Lower lobe of right lung (tissue), 2 donors: ENCODE measurements at regions not wholly inside any gene's neighbourhood (a gene's known extent, or its start where the extent isn't known, plus 50 kb on each side); places are given as distances from the start of the nearest gene placed in this dataset.
A peak's percentile ranks its signal among the peaks of the same experiment; 100 is the strongest.

Source experiments
- ATAC-seq, 2 donors: fragments of 200-7000 bp; cut with Tn5 transposase; one replicate each; pipeline ENCODE4 v1.9.1; 2020 to 2022; ENCODE audit warnings: mild to moderate bottlenecking in 2 of 2, moderate library complexity in 2 of 2
- DNase-seq: peaks from one replicate; pipeline ENCODE4 v3.0.0-alpha.2; 2020
- H3K27ac ChIP-seq: fragments of 200-600 bp; one replicate; pipeline ENCODE4 v1.8.0; 2022
- H3K27me3 ChIP-seq: fragments of 200-600 bp; one replicate; pipeline ENCODE4 v1.8.0; 2022; ENCODE audit warnings: low read depth
- H3K36me3 ChIP-seq: fragments of 200-600 bp; one replicate; pipeline ENCODE4 v1.8.0; 2022; ENCODE audit warnings: mild to moderate bottlenecking
- H3K4me1 ChIP-seq: fragments of 200-600 bp; one replicate; pipeline ENCODE4 v1.8.0; 2022
- H3K4me3 ChIP-seq: fragments of 200-600 bp; one replicate; pipeline ENCODE4 v1.8.0; 2022; ENCODE audit warnings: mild to moderate bottlenecking
- H3K9me3 ChIP-seq: fragments of 200-600 bp; one replicate; pipeline ENCODE4 v1.8.0; 2022
- intact Hi-C: fragments of 100-400 bp; cut with DNase I; formaldehyde crosslinking; loops from one replicate; pipeline ENCODE4 v1.11.0; 2022
- TF ChIP-seq, protein P1 (sequence below): fragments of 200-600 bp; IDR thresholded peaks from one replicate; pipeline ENCODE4 v1.8.0; 2022; ENCODE audit warnings: antibody characterized with exemption, mild to moderate bottlenecking
- donor health status: DM: no; HTN: yes; CAD: no; lungs with severe emphysema.

DNA sequence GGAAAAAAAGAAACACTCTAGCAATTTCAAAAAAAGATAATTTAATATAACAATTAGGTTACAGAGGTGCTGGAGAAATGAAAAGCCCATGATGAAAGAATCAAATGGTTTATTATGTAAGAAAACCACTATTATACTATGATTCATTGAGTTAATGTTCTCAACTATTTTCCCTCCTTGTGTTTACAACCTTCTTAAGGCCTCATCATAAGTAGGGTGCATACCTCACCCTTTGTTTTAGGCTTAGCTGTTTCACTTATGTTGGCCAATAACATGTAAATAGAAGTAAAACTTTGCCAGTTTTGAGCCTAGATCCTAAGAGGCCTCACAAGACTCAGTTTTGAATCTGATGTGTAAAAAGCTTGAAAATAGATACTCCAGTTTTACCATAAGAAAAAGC lies 418.3 kb upstream of the DDX18 start:
- no peak for ATAC-seq
- intact Hi-C loops, result no loop called here

DNA sequence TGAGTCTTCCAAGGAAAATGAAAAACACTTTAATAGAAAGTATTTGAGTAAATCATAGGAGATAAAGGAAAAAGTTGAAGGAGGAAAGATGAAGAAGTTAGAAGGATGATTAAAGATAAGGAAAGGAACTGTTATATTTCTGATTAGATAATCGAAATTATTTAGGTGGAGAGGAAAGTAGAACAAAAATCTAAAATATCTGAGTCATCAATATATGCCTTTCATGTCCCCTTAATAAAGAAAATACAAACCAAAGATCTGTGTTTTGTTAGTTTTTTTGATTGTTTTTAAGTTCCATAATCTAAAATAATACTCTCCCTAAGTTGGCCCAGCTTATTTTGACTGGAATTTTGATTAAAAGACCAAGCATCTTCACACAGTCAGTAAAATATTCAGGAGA lies 412.9 kb upstream of the DDX18 start:
- no peaks in the 10 kb centered on the region for H3K36me3 ChIP-seq
- no peaks in the 10 kb centered on the region for H3K9me3 ChIP-seq
- no peak overlapping the region for H3K4me3 ChIP-seq
- H3K27ac ChIP-seq, result no peak overlapping the region
- DNase-seq (no peak), ATAC-seq (no peak)
- no peaks in the 10 kb centered on the region for H3K4me1 ChIP-seq
- H3K27me3 ChIP-seq, result no peaks in the 10 kb centered on the region
- intact Hi-C loops, result no loop called here
- TF ChIP-seq, protein P1, sequence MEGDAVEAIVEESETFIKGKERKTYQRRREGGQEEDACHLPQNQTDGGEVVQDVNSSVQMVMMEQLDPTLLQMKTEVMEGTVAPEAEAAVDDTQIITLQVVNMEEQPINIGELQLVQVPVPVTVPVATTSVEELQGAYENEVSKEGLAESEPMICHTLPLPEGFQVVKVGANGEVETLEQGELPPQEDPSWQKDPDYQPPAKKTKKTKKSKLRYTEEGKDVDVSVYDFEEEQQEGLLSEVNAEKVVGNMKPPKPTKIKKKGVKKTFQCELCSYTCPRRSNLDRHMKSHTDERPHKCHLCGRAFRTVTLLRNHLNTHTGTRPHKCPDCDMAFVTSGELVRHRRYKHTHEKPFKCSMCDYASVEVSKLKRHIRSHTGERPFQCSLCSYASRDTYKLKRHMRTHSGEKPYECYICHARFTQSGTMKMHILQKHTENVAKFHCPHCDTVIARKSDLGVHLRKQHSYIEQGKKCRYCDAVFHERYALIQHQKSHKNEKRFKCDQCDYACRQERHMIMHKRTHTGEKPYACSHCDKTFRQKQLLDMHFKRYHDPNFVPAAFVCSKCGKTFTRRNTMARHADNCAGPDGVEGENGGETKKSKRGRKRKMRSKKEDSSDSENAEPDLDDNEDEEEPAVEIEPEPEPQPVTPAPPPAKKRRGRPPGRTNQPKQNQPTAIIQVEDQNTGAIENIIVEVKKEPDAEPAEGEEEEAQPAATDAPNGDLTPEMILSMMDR, result no peak

More for the DNA sequence above, 418.3 kb upstream of the DDX18 start:
- Histone ChIP-seq H3K4me3 (no peak overlapping the region), H3K4me1 (no peaks in the 10 kb centered on the region), H3K27ac (no peak overlapping the region), H3K36me3 (no peaks in the 10 kb centered on the region), H3K9me3 (no peaks in the 10 kb centered on the region), H3K27me3 (no peaks in the 10 kb centered on the region)
- TF ChIP-seq, protein P1, result no peak
- no peak for DNase-seq

DNA sequence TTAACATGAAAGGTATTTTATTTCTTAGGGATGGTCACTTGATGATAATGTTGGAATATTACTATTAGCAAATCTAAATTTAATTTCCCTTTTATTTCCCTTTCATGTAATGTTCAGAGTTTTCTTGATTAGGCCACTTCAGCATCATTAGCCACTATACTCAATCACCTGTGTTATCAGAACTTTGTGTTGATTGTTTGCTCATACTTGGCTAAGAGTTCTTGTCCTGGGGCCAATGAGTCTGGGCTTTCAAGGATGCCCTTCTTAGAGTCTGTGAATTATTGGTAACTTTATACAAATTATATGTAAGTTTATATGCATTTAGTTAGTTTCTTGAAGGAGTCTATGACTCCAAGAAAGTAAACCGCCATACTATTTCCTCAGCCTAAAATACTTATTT lies 408.0 kb upstream of the DDX18 start:
- Histone ChIP-seq H3K27ac (no peak overlapping the region), H3K4me3 (no peak overlapping the region), H3K36me3 (no peaks in the 10 kb centered on the region), H3K4me1 (peaks cover 5% of the 10 kb centered on the region), H3K27me3 (no peaks in the 10 kb centered on the region), H3K9me3 (no peaks in the 10 kb centered on the region)
- no peak for DNase-seq
- intact Hi-C loops, result no loop called here
- TF ChIP-seq, protein P1, result no peak
- ATAC-seq, result peak; percentile 56 to 68

DNA sequence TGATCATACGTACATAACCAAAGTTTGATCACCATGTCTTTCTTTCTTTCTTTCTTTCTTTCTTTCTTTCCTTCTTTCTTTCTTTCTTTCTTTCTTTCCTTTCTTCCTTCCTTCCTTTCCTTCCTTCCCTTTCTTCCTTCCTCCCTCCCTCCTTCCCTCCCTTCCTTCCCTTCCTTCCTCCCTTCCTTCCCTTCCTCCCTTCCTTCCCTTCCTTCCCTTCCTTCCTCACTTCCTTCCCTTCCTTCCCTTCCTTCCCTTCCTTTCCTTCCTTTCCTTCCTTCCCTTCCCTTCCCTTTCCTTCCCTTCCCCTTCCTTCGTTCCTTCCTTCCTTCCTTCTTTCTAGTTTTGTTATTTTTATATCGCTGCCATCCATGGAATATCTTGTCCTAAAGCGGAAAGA lies 406.7 kb upstream of the DDX18 start:
- ATAC-seq (no peak), DNase-seq (no peak)
- intact Hi-C loops, result no loop called here
- Histone ChIP-seq H3K9me3 (no peaks in the 10 kb centered on the region), H3K36me3 (no peaks in the 10 kb centered on the region), H3K4me1 (peaks cover 5% of the 10 kb centered on the region), H3K4me3 (no peak overlapping the region), H3K27me3 (no peaks in the 10 kb centered on the region), H3K27ac (no peak overlapping the region)
- TF ChIP-seq, protein P1, result no peak

DNA sequence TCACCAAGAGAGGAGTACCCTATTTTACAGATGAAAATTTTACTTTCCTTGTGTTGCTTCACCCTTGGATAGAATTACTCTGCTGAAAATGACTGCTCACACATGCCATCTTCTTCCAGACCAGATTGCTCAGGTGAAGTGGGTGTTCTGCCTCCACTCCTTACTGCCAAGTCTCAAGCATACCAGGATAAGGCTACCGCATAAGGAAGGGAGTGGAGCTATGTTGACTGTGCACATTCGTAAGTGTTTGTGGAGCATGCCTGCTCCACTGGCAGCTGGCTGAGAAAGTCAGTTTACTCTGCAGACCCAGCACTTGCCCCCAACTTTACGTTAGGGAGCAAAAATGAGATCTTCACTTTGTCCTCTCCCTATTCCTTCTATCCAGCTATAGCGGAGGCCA lies 405.0 kb upstream of the DDX18 start:
- Histone ChIP-seq H3K4me1 (peaks cover 5% of the 10 kb centered on the region), H3K27ac (no peak overlapping the region), H3K36me3 (no peaks in the 10 kb centered on the region), H3K27me3 (no peaks in the 10 kb centered on the region), H3K4me3 (no peak overlapping the region), H3K9me3 (no peaks in the 10 kb centered on the region)
- no peak for DNase-seq
- intact Hi-C loops, result no loop called here
- peak; percentile 78 for ATAC-seq
- TF ChIP-seq, protein P1, result no peak

DNA sequence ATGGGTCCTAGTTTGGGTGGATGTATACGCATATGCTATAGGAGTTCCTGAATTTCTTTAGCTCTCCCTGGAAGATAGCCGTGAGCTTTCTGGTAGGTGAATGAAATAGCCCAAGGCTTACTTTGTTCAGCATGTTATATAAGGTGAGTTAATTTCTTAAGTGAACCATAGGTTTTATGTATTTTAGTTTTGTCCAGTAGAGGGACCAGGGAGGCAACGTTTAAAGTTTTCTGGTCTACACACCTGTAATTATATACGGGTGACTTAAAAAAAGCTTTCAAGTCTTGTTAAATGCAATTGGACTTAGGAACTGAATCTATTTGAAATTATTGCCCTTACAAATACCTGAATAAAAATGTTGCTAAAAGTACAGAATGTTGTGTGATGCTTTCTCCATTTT lies 402.5 kb upstream of the DDX18 start:
- H3K9me3 ChIP-seq, result no peaks in the 10 kb centered on the region
- no peaks in the 10 kb centered on the region for H3K27me3 ChIP-seq
- H3K36me3 ChIP-seq, result no peaks in the 10 kb centered on the region
- DNase-seq (no peak), ATAC-seq (no peak)
- H3K27ac ChIP-seq, result no peak overlapping the region
- H3K4me3 ChIP-seq, result no peak overlapping the region
- TF ChIP-seq, protein P1, result no peak
- intact Hi-C loops, result no loop called here
- peaks cover 5% of the 10 kb centered on the region for H3K4me1 ChIP-seq
